T-helper 2 cell (primary cell): ENCODE measurements at regions not wholly inside any gene's neighbourhood (a gene's known extent, or its start where the extent isn't known, plus 50 kb on each side); places are given as distances from the start of the nearest gene placed in this dataset.
"Not testable (repeated sequence)": the region's sequence is repeated elsewhere in the genome, so short reads cannot be mapped to it uniquely, and the experiment has no call there.

ENCODE experiments used
- DNase-seq, 5 experiments: peaks; one replicate each; pipeline versions ENCODE4 v3.0.0 to v3.0.0-alpha.2; 2012 to 2022

DNA sequence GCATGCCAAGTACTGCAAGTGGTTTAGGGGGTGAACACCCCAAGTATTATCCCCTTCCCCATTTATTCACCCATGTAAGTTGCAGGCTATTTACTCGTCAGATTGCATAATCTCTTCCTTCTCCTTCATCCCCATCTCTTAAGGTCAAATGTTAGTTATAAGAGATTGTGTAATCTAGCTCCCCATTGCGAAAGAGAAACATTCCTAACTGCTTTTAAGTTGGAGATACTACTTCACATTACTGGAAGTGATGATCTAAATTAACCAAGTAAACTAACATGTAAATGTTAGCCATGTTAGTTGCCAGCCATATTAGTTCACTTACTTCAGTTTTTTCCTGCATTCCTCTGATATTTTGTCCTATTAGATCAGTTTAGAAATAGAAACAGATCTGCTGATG lies 262.3 kb downstream of the TAF11L14 start:
- DNase-seq = no peak

GRCh38 chr5:17897776-17898175 lies 263.5 kb downstream of the TAF11L14 start:
- no peak for DNase-seq

DNA sequence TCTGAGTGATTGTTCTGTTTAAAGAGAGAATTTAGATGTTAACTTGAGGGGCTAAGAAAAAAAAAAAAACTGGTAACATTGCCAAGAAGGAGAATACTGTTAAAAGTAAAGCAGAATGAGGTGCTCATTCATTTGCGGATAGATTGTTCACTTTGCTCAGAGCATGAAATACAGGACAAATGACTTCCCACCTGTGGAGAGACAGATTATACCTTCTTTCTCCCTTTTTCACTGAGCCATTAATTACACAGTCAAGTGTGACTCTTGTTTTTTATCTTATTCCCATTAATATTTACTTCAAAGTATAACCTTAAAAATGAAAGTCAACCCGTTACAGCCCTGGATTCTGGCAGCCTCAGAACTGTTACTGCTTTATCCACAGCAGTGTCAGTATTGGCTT lies 264.5 kb downstream of the TAF11L14 start:
- DNase-seq = no peak

DNA sequence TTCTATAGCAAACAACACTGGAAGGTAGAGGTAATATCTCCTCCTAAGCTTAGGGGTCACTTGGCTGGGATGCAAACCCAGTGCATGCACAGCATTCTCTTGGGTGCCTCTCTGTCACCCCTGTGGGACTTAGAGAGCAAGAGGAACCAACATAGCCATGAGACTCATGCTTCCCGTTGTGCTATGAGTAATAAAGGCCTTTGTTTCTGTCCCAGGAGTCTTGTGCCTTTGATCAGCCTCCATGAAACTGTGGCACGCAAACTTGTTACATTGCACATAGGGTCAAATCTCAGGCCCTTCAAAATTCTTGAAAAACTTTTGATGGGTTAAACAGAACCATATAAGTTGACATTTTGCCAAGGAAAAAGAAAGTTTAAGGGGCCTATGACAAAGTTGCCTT lies 272.8 kb downstream of the TAF11L14 start:
- no peak for DNase-seq

- no peak for DNase-seq
Measured at GRCh38 chr5:17910318-17910717, 276.1 kb downstream of the TAF11L14 start.

DNA sequence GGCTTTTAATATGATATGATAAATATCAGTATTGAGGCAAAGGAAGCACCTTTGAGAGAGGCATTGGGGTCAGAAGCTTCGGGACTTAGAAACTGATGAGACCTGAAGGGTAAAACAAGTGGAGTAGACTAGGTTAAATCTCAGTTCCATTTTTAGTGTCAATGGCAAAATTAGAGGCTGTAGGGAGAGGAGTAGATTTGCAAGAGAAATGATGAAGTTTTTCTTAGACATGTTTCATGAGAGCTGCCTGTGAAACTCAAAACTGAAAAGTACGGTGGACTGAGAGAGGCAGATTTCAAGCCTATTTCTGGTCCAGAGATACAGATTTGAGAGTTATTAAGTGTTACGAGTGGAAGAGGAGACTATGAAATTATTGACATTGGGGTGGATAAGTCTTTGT lies 278.5 kb downstream of the TAF11L14 start:
- DNase-seq = no peak

GRCh38 chr5:17916446-17916845 lies 282.2 kb downstream of the TAF11L14 start:
- no peak for DNase-seq

- DNase-seq = no peak
Measured at GRCh38 chr5:17917465-17917864, 283.2 kb downstream of the TAF11L14 start.

- DNase-seq = no peak
Measured at GRCh38 chr5:17918373-17919104, 284.3 kb downstream of the TAF11L14 start.

GRCh38 chr5:17925276-17925675 lies 291.0 kb downstream of the TAF11L14 start:
- no peak for DNase-seq

GRCh38 chr5:17928581-17928981 lies 294.3 kb downstream of the TAF11L14 start:
- no peak for DNase-seq

DNA sequence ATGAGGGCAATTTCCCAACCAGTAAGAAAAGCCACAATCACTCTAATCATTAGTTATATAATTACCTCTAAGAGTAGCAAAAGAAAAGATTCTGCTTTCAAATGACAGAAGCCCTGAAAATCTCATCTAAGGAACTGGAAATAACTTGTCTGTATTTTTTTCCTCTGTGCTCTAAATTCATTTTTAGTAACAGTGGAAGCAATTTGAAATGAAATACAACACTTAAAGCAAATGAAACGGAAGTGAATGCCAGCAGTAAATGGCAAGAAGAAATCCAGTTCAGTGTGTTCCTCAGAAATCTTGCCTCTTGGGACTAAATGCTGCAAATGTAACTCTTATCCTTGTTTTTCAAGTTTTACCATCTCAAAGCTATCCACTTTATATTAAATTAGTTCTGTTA lies 294.9 kb downstream of the TAF11L14 start:
- DNase-seq = no peak

GRCh38 chr5:17930346-17930745 lies 296.1 kb downstream of the TAF11L14 start:
- no peak for DNase-seq

DNA sequence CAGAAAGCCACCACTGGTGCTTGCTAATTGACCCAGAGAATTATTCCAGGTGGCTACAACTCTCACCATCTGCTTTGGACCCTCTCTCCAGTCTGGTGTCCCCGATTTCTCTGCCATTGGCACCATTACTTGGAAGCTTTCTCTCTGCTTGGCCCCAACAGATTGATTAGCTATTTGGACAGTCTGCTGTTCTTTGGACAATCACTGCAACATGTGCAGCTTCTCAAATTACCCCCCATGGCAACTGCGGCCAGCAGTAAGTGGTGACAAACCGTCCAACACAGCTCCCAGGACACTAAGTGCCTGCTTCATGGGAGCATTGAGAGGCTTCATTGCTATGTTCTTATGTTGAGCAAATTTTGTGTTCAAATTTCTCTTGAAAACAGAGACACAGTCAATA lies 309.8 kb downstream of the TAF11L14 start:
- DNase-seq = no peak

DNA sequence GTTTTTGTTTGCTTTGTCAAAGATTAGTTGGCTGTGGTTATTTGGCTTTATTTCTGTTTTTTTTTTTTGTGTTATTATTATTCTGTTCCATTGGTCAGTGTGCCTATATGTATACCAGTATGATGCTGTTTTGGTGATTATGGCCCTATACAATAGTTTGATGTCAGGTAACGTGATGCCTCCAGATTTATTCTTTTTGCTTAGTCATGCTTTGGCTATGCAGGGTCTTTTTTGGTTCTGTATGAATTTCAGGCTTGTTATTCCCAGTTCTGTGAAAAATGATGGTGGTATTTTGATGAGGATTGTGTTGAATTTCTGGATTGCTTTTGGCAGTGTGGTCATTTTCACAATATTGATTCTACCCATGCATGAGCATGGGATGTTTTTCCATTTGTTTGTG lies 312.8 kb downstream of the TAF11L14 start:
- no peak for DNase-seq

GRCh38 chr5:17951392-17952169 lies 317.3 kb downstream of the TAF11L14 start:
- no peak for DNase-seq

DNA sequence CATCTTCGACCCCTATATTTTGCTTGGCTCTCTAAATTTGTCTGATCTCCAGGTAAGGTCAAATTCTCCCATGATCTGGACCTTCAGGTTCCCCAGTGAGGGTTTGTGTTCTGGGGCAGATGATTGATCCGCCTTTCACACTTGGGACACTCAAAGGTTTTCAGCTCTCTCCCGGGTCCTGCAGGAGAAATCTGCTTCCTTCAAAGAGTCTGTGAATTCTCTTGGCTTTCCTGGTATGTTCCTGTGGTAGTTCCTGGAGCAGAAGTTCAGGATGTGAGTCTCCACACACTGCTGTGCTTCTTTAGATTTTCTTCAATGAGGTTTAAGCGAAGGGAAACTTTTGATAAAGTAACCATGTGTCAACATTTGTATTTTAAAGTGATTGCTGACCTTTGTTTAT lies 318.0 kb downstream of the TAF11L14 start:
- no peak for DNase-seq

- DNase-seq = no peak
Measured at GRCh38 chr5:17964067-17964466, 329.8 kb downstream of the TAF11L14 start.

- DNase-seq = no peak
Measured at GRCh38 chr5:17966640-17967402, 332.6 kb downstream of the TAF11L14 start.

GRCh38 chr5:17976404-17976803 lies 342.1 kb downstream of the TAF11L14 start:
- no peak for DNase-seq

DNA sequence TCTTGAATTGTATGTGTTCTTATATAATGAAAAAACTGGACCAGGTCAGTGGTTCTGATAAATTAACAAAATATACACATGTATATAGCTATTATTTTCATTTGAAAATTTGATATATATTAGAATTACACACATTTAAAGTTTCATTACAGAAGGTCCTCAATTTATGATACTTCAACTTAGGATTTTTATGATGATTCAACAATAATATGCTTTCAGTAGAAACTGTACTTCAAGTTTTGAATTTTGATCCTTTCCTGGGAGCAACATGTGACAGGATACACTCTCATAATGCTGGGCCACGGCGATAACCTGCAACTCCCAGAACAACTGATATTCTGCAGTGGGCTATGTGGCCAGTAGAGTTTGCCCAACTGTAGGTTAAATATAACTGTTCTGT lies 344.7 kb downstream of the TAF11L14 start:
- no peak for DNase-seq

DNA sequence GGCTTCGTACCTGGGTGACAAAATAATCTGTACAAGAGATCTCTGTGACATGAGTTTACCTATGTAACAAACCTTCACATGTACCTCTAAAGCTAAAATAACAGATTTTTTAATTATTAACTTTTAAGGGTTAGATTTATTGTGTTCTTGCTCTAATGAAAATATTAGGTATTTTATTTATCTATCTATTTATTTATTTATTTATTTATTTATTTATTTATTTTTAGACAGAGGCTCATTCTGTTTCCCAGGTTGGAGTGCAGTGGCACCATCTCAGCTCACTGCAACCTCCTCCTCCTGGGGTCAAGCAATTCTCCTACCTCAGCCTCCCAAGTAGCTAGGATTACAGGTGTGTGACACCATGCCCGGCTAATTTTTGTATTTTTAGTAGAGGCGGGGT lies 348.4 kb downstream of the TAF11L14 start:
- not testable (repeated sequence) for DNase-seq

DNA sequence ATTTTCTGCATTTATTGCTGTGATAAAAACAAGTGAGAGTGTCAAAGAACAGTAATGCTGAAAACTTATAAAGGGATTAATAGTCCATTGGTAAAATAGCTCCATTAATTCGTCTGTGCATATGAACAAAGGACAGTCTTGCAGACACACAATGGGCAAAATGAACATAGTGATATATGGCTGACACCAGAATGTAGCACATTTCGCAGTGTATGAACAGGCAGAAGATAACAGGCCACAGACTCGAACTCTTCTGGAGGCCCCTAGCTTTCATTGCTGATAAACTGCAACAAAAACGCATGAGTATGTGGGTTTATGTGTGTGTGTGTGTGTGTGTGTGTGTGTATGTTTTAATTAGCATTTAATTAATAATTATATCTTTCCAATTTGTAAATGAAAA lies 354.8 kb downstream of the TAF11L14 start:
- no peak for DNase-seq
